ENCODE measurements at regions not wholly inside any gene's neighbourhood (a gene's known extent, or its start where the extent isn't known, plus 50 kb on each side); places are given as distances from the start of the nearest gene placed in this dataset.

DNA sequence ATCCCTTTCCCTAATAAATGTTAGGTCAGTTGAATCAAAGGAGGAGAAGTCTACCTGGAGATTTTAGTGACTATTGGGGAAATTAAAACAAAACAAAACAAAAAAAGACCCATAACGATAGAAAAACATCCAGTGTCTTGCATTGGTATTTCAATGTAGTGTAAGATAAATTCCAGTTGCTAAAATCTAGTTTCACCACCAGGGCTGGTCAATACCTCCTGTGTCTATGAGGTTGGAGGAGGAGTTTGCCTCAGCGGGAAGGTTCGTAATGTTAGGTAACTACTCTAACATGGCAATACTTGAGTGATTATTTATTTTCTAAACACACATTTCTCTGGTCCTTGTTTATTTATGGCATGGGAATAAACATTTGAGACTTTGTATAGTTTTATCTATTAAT lies 483.2 kb downstream of the FGF9 start:
- H3K4me1 ChIP-seq (ENCODE audit: control insufficient read depth in 3 of 3, insufficient read depth in 3 of 3, low read length in 3 of 3), result no peaks in the 10 kb centered on the region
- H3K4me3 ChIP-seq (ENCODE audit: low read length in 3 of 3), result no peak overlapping the region
- no peaks in the 10 kb centered on the region for H3K9me3 ChIP-seq (ENCODE audit: control insufficient read depth in 3 of 3, low read length in 3 of 3)
- H3K27me3 ChIP-seq (ENCODE audit: control insufficient read depth in 3 of 3, insufficient read depth in 3 of 3, low read length in 3 of 3), result no peaks in the 10 kb centered on the region
- no peaks in the 10 kb centered on the region for H3K36me3 ChIP-seq (ENCODE audit: control insufficient read depth in 3 of 3, insufficient read depth in 3 of 3, low read length in 3 of 3)
- no peak overlapping the region for H3K9ac ChIP-seq (ENCODE audit: low read depth in 1 of 3, low read length in 3 of 3)
- no peak overlapping the region for H3K27ac ChIP-seq (ENCODE audit: low read depth, low read length)

DNA sequence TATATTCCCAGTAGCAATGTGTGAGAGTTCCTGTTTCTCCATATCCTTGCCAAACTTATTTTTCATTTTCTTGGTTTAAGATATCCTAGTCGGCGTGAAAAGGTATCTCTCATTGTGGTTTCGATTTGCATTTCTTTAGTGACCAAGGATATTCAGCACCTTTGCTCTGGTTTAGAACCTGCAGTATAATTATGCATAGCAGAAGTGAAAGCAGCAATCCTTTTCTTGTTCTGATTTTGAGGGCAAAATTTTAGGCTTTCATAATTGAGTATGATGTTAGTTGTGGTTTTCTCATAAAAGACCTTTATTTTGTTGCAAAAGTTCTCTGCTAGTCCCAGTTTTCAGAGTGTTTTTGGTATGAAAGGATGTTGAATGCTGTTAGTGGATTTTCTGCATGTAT lies 491.0 kb downstream of the FGF9 start:
- no peaks in the 10 kb centered on the region for H3K4me1 ChIP-seq (ENCODE audit: control insufficient read depth in 3 of 3, insufficient read depth in 3 of 3, low read length in 3 of 3)
- no peaks in the 10 kb centered on the region for H3K36me3 ChIP-seq (ENCODE audit: control insufficient read depth in 3 of 3, insufficient read depth in 3 of 3, low read length in 3 of 3)
- H3K9ac ChIP-seq (ENCODE audit: low read depth in 1 of 3, low read length in 3 of 3), result no peak overlapping the region
- no peaks in the 10 kb centered on the region for H3K9me3 ChIP-seq (ENCODE audit: control insufficient read depth in 3 of 3, low read length in 3 of 3)
- no peak overlapping the region for H3K27ac ChIP-seq (ENCODE audit: low read depth, low read length)
- H3K27me3 ChIP-seq (ENCODE audit: control insufficient read depth in 3 of 3, insufficient read depth in 3 of 3, low read length in 3 of 3), result no peaks in the 10 kb centered on the region
- no peak overlapping the region for H3K4me3 ChIP-seq (ENCODE audit: low read length in 3 of 3)

DNA sequence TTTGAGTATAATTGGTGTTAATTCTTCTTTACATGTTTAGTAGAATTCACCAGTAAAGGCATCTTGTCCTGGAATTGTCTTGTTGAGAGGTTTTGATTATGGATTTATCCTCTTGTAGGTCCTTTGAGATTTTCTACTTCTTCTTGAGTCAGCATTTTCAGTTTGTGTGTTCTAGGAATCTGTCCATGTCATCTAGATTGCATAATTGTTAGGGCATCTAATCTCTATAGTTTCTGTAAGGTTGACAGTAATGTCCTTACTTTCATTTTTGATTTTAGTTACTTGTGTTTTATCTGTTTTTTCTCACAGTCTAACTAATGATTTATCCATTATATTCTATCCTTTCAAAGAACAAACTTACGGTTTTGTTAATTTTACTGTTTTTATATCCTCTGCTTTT lies 492.0 kb downstream of the FGF9 start:
- no peaks in the 10 kb centered on the region for H3K36me3 ChIP-seq (ENCODE audit: control insufficient read depth in 3 of 3, insufficient read depth in 3 of 3, low read length in 3 of 3)
- no peak overlapping the region for H3K4me3 ChIP-seq (ENCODE audit: low read length in 3 of 3)
- no peaks in the 10 kb centered on the region for H3K27me3 ChIP-seq (ENCODE audit: control insufficient read depth in 3 of 3, insufficient read depth in 3 of 3, low read length in 3 of 3)
- H3K9me3 ChIP-seq (ENCODE audit: control insufficient read depth in 3 of 3, low read length in 3 of 3), result no peaks in the 10 kb centered on the region
- no peak overlapping the region for H3K9ac ChIP-seq (ENCODE audit: low read depth in 1 of 3, low read length in 3 of 3)
- H3K27ac ChIP-seq (ENCODE audit: low read depth, low read length), result no peak overlapping the region
- no peaks in the 10 kb centered on the region for H3K4me1 ChIP-seq (ENCODE audit: control insufficient read depth in 3 of 3, insufficient read depth in 3 of 3, low read length in 3 of 3)

DNA sequence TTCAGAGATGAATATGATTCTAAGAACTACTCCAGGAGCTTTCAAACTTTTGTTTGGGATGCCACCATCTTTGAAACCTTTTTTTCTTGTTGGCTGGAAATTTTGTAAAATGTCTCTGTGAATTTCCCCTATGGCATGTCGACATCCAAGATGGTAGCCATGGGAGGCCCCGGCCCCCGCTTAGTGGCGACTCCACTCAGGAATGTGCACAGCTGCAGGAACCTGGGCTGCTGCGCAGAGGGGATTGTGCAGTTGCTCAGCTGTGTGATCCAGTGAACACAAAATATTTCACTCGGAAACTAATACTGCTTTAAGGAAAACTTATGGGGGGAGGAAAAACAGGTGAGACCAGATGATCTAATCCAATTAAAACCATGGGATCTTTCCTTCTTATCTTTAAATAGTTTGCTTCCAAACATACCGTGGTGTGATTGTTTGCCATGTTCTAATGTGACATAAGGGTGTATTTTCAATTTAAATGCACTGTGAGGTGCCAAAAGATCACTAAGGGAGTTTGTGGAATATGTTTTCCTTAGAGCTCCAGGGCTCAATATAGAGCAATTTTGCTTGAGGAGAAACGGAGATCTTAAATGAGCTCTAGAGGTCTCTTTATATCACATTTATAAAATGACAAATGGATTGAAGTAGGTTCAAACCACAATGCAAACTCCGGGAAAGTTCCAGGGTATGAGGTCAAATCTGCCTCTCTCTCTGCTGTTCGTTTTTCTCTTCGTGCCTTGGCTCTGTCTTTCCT lies 497.7 kb downstream of the FGF9 start:
- Histone ChIP-seq H3K27ac (ENCODE audit: low read depth, low read length) (no peak overlapping the region), H3K4me1 (ENCODE audit: control insufficient read depth in 3 of 3, insufficient read depth in 3 of 3, low read length in 3 of 3) (no peaks in the 10 kb centered on the region), H3K9ac (ENCODE audit: low read depth in 1 of 3, low read length in 3 of 3) (no peak overlapping the region), H3K4me3 (ENCODE audit: low read length in 3 of 3) (no peak overlapping the region), H3K9me3 (ENCODE audit: control insufficient read depth in 3 of 3, low read length in 3 of 3) (no peaks in the 10 kb centered on the region), H3K27me3 (ENCODE audit: control insufficient read depth in 3 of 3, insufficient read depth in 3 of 3, low read length in 3 of 3) (no peaks in the 10 kb centered on the region), H3K36me3 (ENCODE audit: control insufficient read depth in 3 of 3, insufficient read depth in 3 of 3, low read length in 3 of 3) (no peaks in the 10 kb centered on the region)

- no peaks in the 10 kb centered on the region for H3K36me3 ChIP-seq (ENCODE audit: control insufficient read depth in 3 of 3, insufficient read depth in 3 of 3, low read length in 3 of 3)
Measured at GRCh38 chr13:22169473-22169872, 498.6 kb downstream of the FGF9 start.

DNA sequence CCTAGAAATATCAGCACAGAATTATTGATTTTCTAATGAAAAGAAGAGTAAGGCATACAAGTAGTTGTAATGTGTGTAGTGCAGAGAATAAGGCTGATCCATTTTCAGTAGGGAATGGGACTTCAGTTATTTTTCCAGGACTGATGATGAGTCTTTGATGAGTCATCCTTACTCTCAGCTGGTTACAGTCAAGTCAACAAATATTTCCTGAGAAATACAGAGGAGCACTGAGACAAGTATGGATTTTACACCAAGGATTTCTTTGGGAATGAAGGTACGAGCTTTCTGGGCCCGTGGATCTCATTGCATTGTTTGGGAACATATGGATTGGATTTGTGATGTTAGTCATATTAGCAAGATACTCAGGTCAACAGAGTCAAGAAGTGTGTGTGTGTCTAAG lies 502.7 kb downstream of the FGF9 start:
- Histone ChIP-seq H3K9ac (ENCODE audit: low read depth in 1 of 3, low read length in 3 of 3) (no peak overlapping the region), H3K4me3 (ENCODE audit: low read length in 3 of 3) (no peak overlapping the region), H3K4me1 (ENCODE audit: control insufficient read depth in 3 of 3, insufficient read depth in 3 of 3, low read length in 3 of 3) (peaks cover 0 to 4% (median 0%) of the 10 kb centered on the region in 3 donors), H3K27me3 (ENCODE audit: control insufficient read depth in 3 of 3, insufficient read depth in 3 of 3, low read length in 3 of 3) (no peaks in the 10 kb centered on the region), H3K9me3 (ENCODE audit: control insufficient read depth in 3 of 3, low read length in 3 of 3) (no peaks in the 10 kb centered on the region), H3K36me3 (ENCODE audit: control insufficient read depth in 3 of 3, insufficient read depth in 3 of 3, low read length in 3 of 3) (no peaks in the 10 kb centered on the region), H3K27ac (ENCODE audit: low read depth, low read length) (no peak overlapping the region)

More at GRCh38 chr13:22169473-22169872, 498.6 kb downstream of the FGF9 start:
- H3K27me3 ChIP-seq (ENCODE audit: control insufficient read depth in 3 of 3, insufficient read depth in 3 of 3, low read length in 3 of 3), result no peaks in the 10 kb centered on the region
- H3K27ac ChIP-seq (ENCODE audit: low read depth, low read length), result no peak overlapping the region
- H3K9ac ChIP-seq (ENCODE audit: low read depth in 1 of 3, low read length in 3 of 3), result no peak overlapping the region
- no peaks in the 10 kb centered on the region for H3K4me1 ChIP-seq (ENCODE audit: control insufficient read depth in 3 of 3, insufficient read depth in 3 of 3, low read length in 3 of 3)
- H3K9me3 ChIP-seq (ENCODE audit: control insufficient read depth in 3 of 3, low read length in 3 of 3), result no peaks in the 10 kb centered on the region
- no peak overlapping the region for H3K4me3 ChIP-seq (ENCODE audit: low read length in 3 of 3)

GRCh38 chr13:22175241-22175640 lies 504.4 kb downstream of the FGF9 start:
- H3K27me3 ChIP-seq (ENCODE audit: control insufficient read depth in 3 of 3, insufficient read depth in 3 of 3, low read length in 3 of 3), result no peaks in the 10 kb centered on the region
- H3K9ac ChIP-seq (ENCODE audit: low read depth in 1 of 3, low read length in 3 of 3), result no peak overlapping the region
- no peak overlapping the region for H3K27ac ChIP-seq (ENCODE audit: low read depth, low read length)
- H3K4me3 ChIP-seq (ENCODE audit: low read length in 3 of 3), result no peak overlapping the region
- peaks cover 0 to 4% (median 0%) of the 10 kb centered on the region in 3 donors for H3K4me1 ChIP-seq (ENCODE audit: control insufficient read depth in 3 of 3, insufficient read depth in 3 of 3, low read length in 3 of 3)
- no peaks in the 10 kb centered on the region for H3K9me3 ChIP-seq (ENCODE audit: control insufficient read depth in 3 of 3, low read length in 3 of 3)
- no peaks in the 10 kb centered on the region for H3K36me3 ChIP-seq (ENCODE audit: control insufficient read depth in 3 of 3, insufficient read depth in 3 of 3, low read length in 3 of 3)

- Histone ChIP-seq H3K4me3 (ENCODE audit: low read length in 3 of 3) (no peak overlapping the region), H3K27ac (ENCODE audit: low read depth, low read length) (no peak overlapping the region), H3K27me3 (ENCODE audit: control insufficient read depth in 3 of 3, insufficient read depth in 3 of 3, low read length in 3 of 3) (no peaks in the 10 kb centered on the region), H3K4me1 (ENCODE audit: control insufficient read depth in 3 of 3, insufficient read depth in 3 of 3, low read length in 3 of 3) (peaks cover 0 to 4% (median 0%) of the 10 kb centered on the region in 3 donors), H3K9ac (ENCODE audit: low read depth in 1 of 3, low read length in 3 of 3) (no peak overlapping the region), H3K9me3 (ENCODE audit: control insufficient read depth in 3 of 3, low read length in 3 of 3) (no peaks in the 10 kb centered on the region), H3K36me3 (ENCODE audit: control insufficient read depth in 3 of 3, insufficient read depth in 3 of 3, low read length in 3 of 3) (no peaks in the 10 kb centered on the region)
Measured at GRCh38 chr13:22175815-22176214, 504.9 kb downstream of the FGF9 start.

DNA sequence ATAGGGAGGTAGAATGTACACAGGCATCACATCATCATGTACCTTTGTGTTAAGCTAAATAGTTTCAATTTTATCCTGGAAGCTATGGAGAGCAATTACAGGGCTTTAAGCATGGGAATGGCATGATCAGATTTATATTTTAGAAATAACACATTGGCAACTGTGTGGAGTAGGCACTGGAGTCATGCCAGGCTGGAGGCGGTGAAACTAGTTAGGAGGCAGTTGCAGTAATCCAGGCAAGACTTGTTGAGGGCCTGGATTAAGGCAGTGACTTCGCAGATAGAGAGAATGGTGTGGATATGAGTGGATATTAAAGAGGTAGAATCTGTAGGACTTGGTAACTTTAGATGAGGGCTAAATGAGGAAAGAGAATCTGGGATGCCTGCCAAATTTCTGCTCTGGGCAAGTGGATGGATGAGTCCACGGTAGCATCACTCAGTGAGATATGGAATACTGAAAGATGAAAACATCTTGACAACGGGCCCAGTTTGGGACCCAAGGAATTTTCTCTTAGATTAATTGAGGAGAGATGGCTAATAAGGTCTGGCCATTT lies 506.2 kb downstream of the FGF9 start:
- no peaks in the 10 kb centered on the region for H3K27me3 ChIP-seq (ENCODE audit: control insufficient read depth in 3 of 3, insufficient read depth in 3 of 3, low read length in 3 of 3)
- no peaks in the 10 kb centered on the region for H3K9me3 ChIP-seq (ENCODE audit: control insufficient read depth in 3 of 3, low read length in 3 of 3)
- H3K4me1 ChIP-seq (ENCODE audit: control insufficient read depth in 3 of 3, insufficient read depth in 3 of 3, low read length in 3 of 3), result peaks cover 0 to 4% (median 0%) of the 10 kb centered on the region in 3 donors
- no peak overlapping the region for H3K4me3 ChIP-seq (ENCODE audit: low read length in 3 of 3)
- no peak overlapping the region for H3K27ac ChIP-seq (ENCODE audit: low read depth, low read length)
- H3K36me3 ChIP-seq (ENCODE audit: control insufficient read depth in 3 of 3, insufficient read depth in 3 of 3, low read length in 3 of 3), result no peaks in the 10 kb centered on the region
- no peak overlapping the region for H3K9ac ChIP-seq (ENCODE audit: low read depth in 1 of 3, low read length in 3 of 3)

DNA sequence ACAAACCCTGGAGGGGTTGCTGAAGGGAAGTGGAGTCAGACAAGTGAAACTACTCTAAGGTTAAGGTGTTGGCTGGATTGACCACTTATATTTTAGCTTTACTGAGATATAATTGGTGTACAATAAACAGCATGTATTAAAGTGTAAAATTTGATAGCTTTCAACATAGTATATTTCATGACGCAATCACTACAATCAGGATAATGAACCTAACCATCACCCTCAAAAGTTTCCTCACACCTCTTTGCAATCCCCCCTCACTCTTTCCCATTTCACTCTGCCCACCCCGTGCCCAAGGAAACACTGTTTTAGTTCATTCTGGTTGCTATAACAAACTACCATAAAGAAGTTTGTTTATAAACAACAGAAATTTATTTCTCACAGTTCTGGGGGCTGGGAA lies 508.0 kb downstream of the FGF9 start:
- no peaks in the 10 kb centered on the region for H3K9me3 ChIP-seq (ENCODE audit: control insufficient read depth in 3 of 3, low read length in 3 of 3)
- peaks cover 0 to 4% (median 0%) of the 10 kb centered on the region in 3 donors for H3K4me1 ChIP-seq (ENCODE audit: control insufficient read depth in 3 of 3, insufficient read depth in 3 of 3, low read length in 3 of 3)
- H3K36me3 ChIP-seq (ENCODE audit: control insufficient read depth in 3 of 3, insufficient read depth in 3 of 3, low read length in 3 of 3), result no peaks in the 10 kb centered on the region
- H3K4me3 ChIP-seq (ENCODE audit: low read length in 3 of 3), result no peak overlapping the region
- H3K9ac ChIP-seq (ENCODE audit: low read depth in 1 of 3, low read length in 3 of 3), result no peak overlapping the region
- H3K27ac ChIP-seq (ENCODE audit: low read depth, low read length), result no peak overlapping the region
- no peaks in the 10 kb centered on the region for H3K27me3 ChIP-seq (ENCODE audit: control insufficient read depth in 3 of 3, insufficient read depth in 3 of 3, low read length in 3 of 3)

All from skeletal muscle tissue (tissue), 3 donors.